ENCODE measurements at regions not wholly inside any gene's neighbourhood (a gene's known extent, or its start where the extent isn't known, plus 50 kb on each side); places are given as distances from the start of the nearest gene placed in this dataset.

DNA sequence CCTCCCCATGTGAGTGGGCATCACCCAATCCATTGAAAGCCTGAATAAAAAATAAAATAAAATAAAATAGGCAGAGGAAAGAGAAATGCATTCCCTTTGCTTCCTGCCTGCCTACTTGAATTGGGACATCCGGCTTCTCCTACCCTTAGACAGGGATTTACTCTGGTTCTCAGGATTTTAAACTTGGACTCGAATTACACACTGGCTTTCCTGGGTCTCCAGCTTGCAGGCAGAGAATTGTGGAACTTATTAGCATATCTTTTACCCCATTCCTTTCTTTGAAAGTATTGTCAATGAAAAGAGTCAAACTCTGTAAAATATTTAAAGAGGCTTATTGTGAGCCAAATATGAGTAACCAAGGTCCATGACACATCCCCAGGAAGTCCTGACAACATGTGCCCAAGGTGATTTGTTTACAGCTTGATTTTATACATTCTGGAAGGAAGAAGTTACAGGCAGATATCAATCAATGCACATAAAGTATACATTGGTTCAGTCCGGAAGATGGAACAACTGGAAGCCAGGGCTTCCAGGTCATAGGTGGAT is 78.4 kb upstream of the CCDC90B start:
- TF ChIP-seq, protein P1, sequence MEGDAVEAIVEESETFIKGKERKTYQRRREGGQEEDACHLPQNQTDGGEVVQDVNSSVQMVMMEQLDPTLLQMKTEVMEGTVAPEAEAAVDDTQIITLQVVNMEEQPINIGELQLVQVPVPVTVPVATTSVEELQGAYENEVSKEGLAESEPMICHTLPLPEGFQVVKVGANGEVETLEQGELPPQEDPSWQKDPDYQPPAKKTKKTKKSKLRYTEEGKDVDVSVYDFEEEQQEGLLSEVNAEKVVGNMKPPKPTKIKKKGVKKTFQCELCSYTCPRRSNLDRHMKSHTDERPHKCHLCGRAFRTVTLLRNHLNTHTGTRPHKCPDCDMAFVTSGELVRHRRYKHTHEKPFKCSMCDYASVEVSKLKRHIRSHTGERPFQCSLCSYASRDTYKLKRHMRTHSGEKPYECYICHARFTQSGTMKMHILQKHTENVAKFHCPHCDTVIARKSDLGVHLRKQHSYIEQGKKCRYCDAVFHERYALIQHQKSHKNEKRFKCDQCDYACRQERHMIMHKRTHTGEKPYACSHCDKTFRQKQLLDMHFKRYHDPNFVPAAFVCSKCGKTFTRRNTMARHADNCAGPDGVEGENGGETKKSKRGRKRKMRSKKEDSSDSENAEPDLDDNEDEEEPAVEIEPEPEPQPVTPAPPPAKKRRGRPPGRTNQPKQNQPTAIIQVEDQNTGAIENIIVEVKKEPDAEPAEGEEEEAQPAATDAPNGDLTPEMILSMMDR (conservative IDR thresholded peaks at IDR 0.05; ENCODE audit: low read depth, low read length) = no peak
- TF ChIP-seq EZH2 (IDR thresholded peaks at IDR 0.05; ENCODE audit: borderline replicate concordance, low read depth, low read length, poor library complexity, severe bottlenecking) = no peak

Data from A673 (cell line).